ENCODE measurements at regions not wholly inside any gene's neighbourhood (a gene's known extent, or its start where the extent isn't known, plus 50 kb on each side); places are given as distances from the start of the nearest gene placed in this dataset.
"Not testable (repeated sequence)": the region's sequence is repeated elsewhere in the genome, so short reads cannot be mapped to it uniquely, and the experiment has no call there.

- 57% methylated on average over 11 of the region's 11 CpGs for WGBS
- H3K27ac ChIP-seq (ENCODE audit: low read depth) = no peak overlapping the region
- DNase-seq (ENCODE audit: extremely low spot score) = no peak
- no peaks in the 10 kb centered on the region for H3K4me1 ChIP-seq (ENCODE audit: insufficient read depth)
- H3K4me3 ChIP-seq (ENCODE audit: low read depth, low read length) = no peak overlapping the region
- no peaks in the 10 kb centered on the region for H3K36me3 ChIP-seq (ENCODE audit: insufficient read depth)
Measured at GRCh38 chr5:167918184-167918812, 373.1 kb upstream of the WWC1 start.

- Histone ChIP-seq H3K27ac (ENCODE audit: low read depth) (no peak overlapping the region), H3K36me3 (ENCODE audit: insufficient read depth) (no peaks in the 10 kb centered on the region), H3K4me3 (ENCODE audit: low read depth, low read length) (no peak overlapping the region), H3K4me1 (ENCODE audit: insufficient read depth) (no peaks in the 10 kb centered on the region)
- peak; percentile 35 for DNase-seq (ENCODE audit: extremely low spot score)
- WGBS = 62% methylated on average over 11 of the region's 11 CpGs
Measured at GRCh38 chr5:167918813-167919483, 372.5 kb upstream of the WWC1 start.

GRCh38 chr5:167920589-167920988, 370.9 kb upstream of the WWC1 start:
- Histone ChIP-seq H3K27ac (ENCODE audit: low read depth) (no peak overlapping the region), H3K4me1 (ENCODE audit: insufficient read depth) (no peaks in the 10 kb centered on the region), H3K4me3 (ENCODE audit: low read depth, low read length) (no peak overlapping the region), H3K36me3 (ENCODE audit: insufficient read depth) (no peaks in the 10 kb centered on the region)
- no peak for DNase-seq (ENCODE audit: extremely low spot score)
- WGBS = 63% methylated on average over 2 of the region's 2 CpGs

GRCh38 chr5:167921796-167922195, 369.6 kb upstream of the WWC1 start:
- H3K4me3 ChIP-seq (ENCODE audit: low read depth, low read length) = no peak overlapping the region
- no peak for DNase-seq (ENCODE audit: extremely low spot score)
- no peak overlapping the region for H3K27ac ChIP-seq (ENCODE audit: low read depth)

GRCh38 chr5:167923396-167923795, 368.0 kb upstream of the WWC1 start:
- 77% methylated on average over 4 of the region's 4 CpGs for WGBS

More at GRCh38 chr5:167921796-167922195, 369.6 kb upstream of the WWC1 start:
- H3K36me3 ChIP-seq (ENCODE audit: insufficient read depth) = no peaks in the 10 kb centered on the region
- no peaks in the 10 kb centered on the region for H3K4me1 ChIP-seq (ENCODE audit: insufficient read depth)

GRCh38 chr5:167929841-167930240, 361.6 kb upstream of the WWC1 start:
- H3K4me1 ChIP-seq (ENCODE audit: insufficient read depth) = no peaks in the 10 kb centered on the region
- no peak overlapping the region for H3K27ac ChIP-seq (ENCODE audit: low read depth)
- H3K4me3 ChIP-seq (ENCODE audit: low read depth, low read length) = no peak overlapping the region
- WGBS = 84% methylated on average over 3 of the region's 3 CpGs
- no peak for DNase-seq (ENCODE audit: extremely low spot score)
- H3K36me3 ChIP-seq (ENCODE audit: insufficient read depth) = no peaks in the 10 kb centered on the region

More at GRCh38 chr5:167923396-167923795, 368.0 kb upstream of the WWC1 start:
- no peak for DNase-seq (ENCODE audit: extremely low spot score)
- H3K36me3 ChIP-seq (ENCODE audit: insufficient read depth) = no peaks in the 10 kb centered on the region
- H3K4me1 ChIP-seq (ENCODE audit: insufficient read depth) = no peaks in the 10 kb centered on the region
- H3K4me3 ChIP-seq (ENCODE audit: low read depth, low read length) = no peak overlapping the region
- no peak overlapping the region for H3K27ac ChIP-seq (ENCODE audit: low read depth)

GRCh38 chr5:167934551-167934971, 356.9 kb upstream of the WWC1 start:
- Histone ChIP-seq H3K4me3 (ENCODE audit: low read depth, low read length) (no peak overlapping the region), H3K36me3 (ENCODE audit: insufficient read depth) (no peaks in the 10 kb centered on the region), H3K4me1 (ENCODE audit: insufficient read depth) (no peaks in the 10 kb centered on the region), H3K27ac (ENCODE audit: low read depth) (no peak overlapping the region)
- 46% methylated on average over 15 of the region's 15 CpGs for WGBS
- no peak for DNase-seq (ENCODE audit: extremely low spot score)

GRCh38 chr5:167936022-167936421, 355.4 kb upstream of the WWC1 start:
- no peak overlapping the region for H3K4me3 ChIP-seq (ENCODE audit: low read depth, low read length)
- no peak for DNase-seq (ENCODE audit: extremely low spot score)
- H3K27ac ChIP-seq (ENCODE audit: low read depth) = no peak overlapping the region
- H3K4me1 ChIP-seq (ENCODE audit: insufficient read depth) = no peaks in the 10 kb centered on the region
- H3K36me3 ChIP-seq (ENCODE audit: insufficient read depth) = no peaks in the 10 kb centered on the region
- WGBS = 76% methylated on average over 4 of the region's 4 CpGs

- 52% methylated on average over 6 of the region's 6 CpGs for WGBS
Measured at GRCh38 chr5:167936944-167937634, 354.4 kb upstream of the WWC1 start.

GRCh38 chr5:167937635-167937998, 353.8 kb upstream of the WWC1 start:
- no peak overlapping the region for H3K4me3 ChIP-seq (ENCODE audit: low read depth, low read length)
- 72% methylated on average over 8 of the region's 8 CpGs for WGBS
- DNase-seq (ENCODE audit: extremely low spot score) = no peak
- H3K27ac ChIP-seq (ENCODE audit: low read depth) = no peak overlapping the region
- no peaks in the 10 kb centered on the region for H3K36me3 ChIP-seq (ENCODE audit: insufficient read depth)
- no peaks in the 10 kb centered on the region for H3K4me1 ChIP-seq (ENCODE audit: insufficient read depth)

More at GRCh38 chr5:167936944-167937634, 354.4 kb upstream of the WWC1 start:
- no peak for DNase-seq (ENCODE audit: extremely low spot score)
- Histone ChIP-seq H3K27ac (ENCODE audit: low read depth) (no peak overlapping the region), H3K4me3 (ENCODE audit: low read depth, low read length) (no peak overlapping the region), H3K4me1 (ENCODE audit: insufficient read depth) (no peaks in the 10 kb centered on the region), H3K36me3 (ENCODE audit: insufficient read depth) (no peaks in the 10 kb centered on the region)

GRCh38 chr5:167939686-167940085, 351.8 kb upstream of the WWC1 start:
- no peak overlapping the region for H3K27ac ChIP-seq (ENCODE audit: low read depth)
- 90% methylated on average over 6 of the region's 6 CpGs for WGBS
- H3K36me3 ChIP-seq (ENCODE audit: insufficient read depth) = no peaks in the 10 kb centered on the region
- no peaks in the 10 kb centered on the region for H3K4me1 ChIP-seq (ENCODE audit: insufficient read depth)
- DNase-seq (ENCODE audit: extremely low spot score) = no peak
- no peak overlapping the region for H3K4me3 ChIP-seq (ENCODE audit: low read depth, low read length)

GRCh38 chr5:167940911-167941310, 350.5 kb upstream of the WWC1 start:
- no peaks in the 10 kb centered on the region for H3K36me3 ChIP-seq (ENCODE audit: insufficient read depth)
- DNase-seq (ENCODE audit: extremely low spot score) = no peak
- WGBS = 52% methylated on average over 3 of the region's 3 CpGs
- H3K27ac ChIP-seq (ENCODE audit: low read depth) = no peak overlapping the region
- H3K4me1 ChIP-seq (ENCODE audit: insufficient read depth) = no peaks in the 10 kb centered on the region
- H3K4me3 ChIP-seq (ENCODE audit: low read depth, low read length) = no peak overlapping the region

GRCh38 chr5:167941556-167941955, 349.9 kb upstream of the WWC1 start:
- not testable (repeated sequence) for H3K27ac ChIP-seq (ENCODE audit: low read depth); H3K4me1 ChIP-seq (ENCODE audit: insufficient read depth); DNase-seq (ENCODE audit: extremely low spot score); H3K36me3 ChIP-seq (ENCODE audit: insufficient read depth); H3K4me3 ChIP-seq (ENCODE audit: low read depth, low read length)
- WGBS = 74% methylated on average over 2 of the region's 2 CpGs

GRCh38 chr5:167943343-167943742, 348.1 kb upstream of the WWC1 start:
- no peak for DNase-seq (ENCODE audit: extremely low spot score)
- Histone ChIP-seq H3K36me3 (ENCODE audit: insufficient read depth) (no peaks in the 10 kb centered on the region), H3K4me1 (ENCODE audit: insufficient read depth) (no peaks in the 10 kb centered on the region), H3K4me3 (ENCODE audit: low read depth, low read length) (no peak overlapping the region), H3K27ac (ENCODE audit: low read depth) (no peak overlapping the region)
- WGBS = 72% methylated on average over 1 of the region's 1 CpG
